ENCODE measurements at regions not wholly inside any gene's neighbourhood (a gene's known extent, or its start where the extent isn't known, plus 50 kb on each side); places are given as distances from the start of the nearest gene placed in this dataset.

- H3K36me3 ChIP-seq = no peaks in the 10 kb centered on the region
- H3K27me3 ChIP-seq = no peaks in the 10 kb centered on the region
- no peaks in the 10 kb centered on the region for H3K9me3 ChIP-seq
- TF ChIP-seq, protein P1, sequence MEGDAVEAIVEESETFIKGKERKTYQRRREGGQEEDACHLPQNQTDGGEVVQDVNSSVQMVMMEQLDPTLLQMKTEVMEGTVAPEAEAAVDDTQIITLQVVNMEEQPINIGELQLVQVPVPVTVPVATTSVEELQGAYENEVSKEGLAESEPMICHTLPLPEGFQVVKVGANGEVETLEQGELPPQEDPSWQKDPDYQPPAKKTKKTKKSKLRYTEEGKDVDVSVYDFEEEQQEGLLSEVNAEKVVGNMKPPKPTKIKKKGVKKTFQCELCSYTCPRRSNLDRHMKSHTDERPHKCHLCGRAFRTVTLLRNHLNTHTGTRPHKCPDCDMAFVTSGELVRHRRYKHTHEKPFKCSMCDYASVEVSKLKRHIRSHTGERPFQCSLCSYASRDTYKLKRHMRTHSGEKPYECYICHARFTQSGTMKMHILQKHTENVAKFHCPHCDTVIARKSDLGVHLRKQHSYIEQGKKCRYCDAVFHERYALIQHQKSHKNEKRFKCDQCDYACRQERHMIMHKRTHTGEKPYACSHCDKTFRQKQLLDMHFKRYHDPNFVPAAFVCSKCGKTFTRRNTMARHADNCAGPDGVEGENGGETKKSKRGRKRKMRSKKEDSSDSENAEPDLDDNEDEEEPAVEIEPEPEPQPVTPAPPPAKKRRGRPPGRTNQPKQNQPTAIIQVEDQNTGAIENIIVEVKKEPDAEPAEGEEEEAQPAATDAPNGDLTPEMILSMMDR (IDR thresholded peaks at IDR 0.05; ENCODE audit: low read depth, low read length) = peak; percentile 29; the same call in 1 of the 2 replicates
- H3K4me1 ChIP-seq = no peaks in the 10 kb centered on the region
- no peak overlapping the region for H3K4me3 ChIP-seq (ENCODE audit: low read depth, low read length)
- DNase-seq = no peak
These were observed 128.5 kb upstream of the TSPAN5 start for GRCh38 chr4:98786866-98787265.

DNA sequence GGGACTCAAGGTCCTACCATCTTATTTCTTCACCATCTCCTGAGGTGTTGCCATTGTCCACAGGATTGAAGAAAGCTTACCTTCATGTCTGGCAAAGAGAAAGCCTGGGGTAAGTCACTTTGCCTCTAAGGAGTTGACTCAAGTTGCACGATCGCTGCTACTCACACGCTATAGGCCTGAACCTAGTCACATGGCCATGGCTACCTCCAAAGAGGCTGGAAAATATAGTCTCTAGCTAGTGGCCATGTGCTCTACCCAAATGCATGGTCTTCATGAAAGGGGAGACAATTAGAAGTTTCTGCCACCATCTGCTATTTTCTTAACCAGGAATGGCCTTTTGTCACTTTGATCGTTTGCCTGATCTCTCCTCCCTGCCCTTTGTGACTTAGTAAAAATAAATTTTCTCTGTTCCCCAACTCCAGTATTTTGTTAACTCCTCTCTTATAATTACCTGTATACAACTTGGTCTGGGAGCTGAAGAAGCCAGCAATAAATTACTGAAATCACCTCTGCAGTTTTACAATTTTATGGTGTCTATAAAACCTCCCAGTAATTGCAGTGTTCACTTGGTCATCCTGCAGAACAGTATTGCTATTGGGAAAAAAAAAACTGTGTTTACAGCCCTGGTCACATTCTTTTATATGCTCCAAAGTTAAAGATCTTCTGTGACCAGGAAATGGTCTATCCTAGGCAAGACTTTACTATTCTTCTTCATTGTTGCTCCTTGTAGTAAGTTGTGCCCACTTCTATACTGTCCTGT, 126.7 kb upstream of the TSPAN5 start:
- H3K9me3 ChIP-seq = no peaks in the 10 kb centered on the region
- H3K27me3 ChIP-seq = no peaks in the 10 kb centered on the region
- TF ChIP-seq, protein P1 (IDR thresholded peaks at IDR 0.05; ENCODE audit: low read depth, low read length) = no peak
- no peak overlapping the region for H3K4me3 ChIP-seq (ENCODE audit: low read depth, low read length)
- no peaks in the 10 kb centered on the region for H3K36me3 ChIP-seq
- no peak for DNase-seq
- no peaks in the 10 kb centered on the region for H3K4me1 ChIP-seq

GRCh38 chr4:98781641-98782357, 123.4 kb upstream of the TSPAN5 start:
- no peak for DNase-seq

GRCh38 chr4:98780926-98781325, 122.5 kb upstream of the TSPAN5 start:
- Histone ChIP-seq H3K4me3 (ENCODE audit: low read depth, low read length) (no peak overlapping the region), H3K36me3 (no peaks in the 10 kb centered on the region), H3K27me3 (no peaks in the 10 kb centered on the region), H3K4me1 (no peaks in the 10 kb centered on the region; the same call in 1 of the 2 replicates), H3K9me3 (no peaks in the 10 kb centered on the region)
- TF ChIP-seq, protein P1 (IDR thresholded peaks at IDR 0.05; ENCODE audit: low read depth, low read length) = no peak
- no peak for DNase-seq

More at GRCh38 chr4:98781641-98782357, 123.4 kb upstream of the TSPAN5 start:
- no peaks in the 10 kb centered on the region for H3K36me3 ChIP-seq
- no peaks in the 10 kb centered on the region for H3K4me1 ChIP-seq
- no peak overlapping the region for H3K4me3 ChIP-seq (ENCODE audit: low read depth, low read length)
- TF ChIP-seq, protein P1 (IDR thresholded peaks at IDR 0.05; ENCODE audit: low read depth, low read length) = no peak
- H3K9me3 ChIP-seq = no peaks in the 10 kb centered on the region
- H3K27me3 ChIP-seq = no peaks in the 10 kb centered on the region

DNA sequence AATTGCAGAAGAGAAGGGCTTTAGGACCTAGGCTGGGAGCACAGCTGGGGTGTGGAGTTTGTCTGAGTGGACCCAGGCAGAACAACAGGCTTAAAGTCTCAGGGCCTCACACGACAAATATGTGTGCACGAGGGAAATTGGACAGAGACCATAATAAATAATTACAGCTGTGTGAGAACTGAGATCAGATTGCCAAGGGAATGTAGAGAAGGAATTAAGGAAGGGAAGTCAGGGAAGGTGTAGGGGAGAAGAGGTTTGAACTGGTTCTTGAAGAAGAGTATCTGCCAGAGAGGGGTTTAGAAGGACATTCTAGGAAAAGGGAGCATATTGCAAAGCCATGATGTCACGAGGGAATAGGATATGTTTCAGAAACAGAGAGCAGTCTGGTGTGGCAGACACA, 120.7 kb upstream of the TSPAN5 start:
- Histone ChIP-seq H3K9me3 (no peaks in the 10 kb centered on the region), H3K27me3 (no peaks in the 10 kb centered on the region), H3K36me3 (no peaks in the 10 kb centered on the region), H3K4me3 (ENCODE audit: low read depth, low read length) (no peak overlapping the region), H3K4me1 (no peaks in the 10 kb centered on the region; the same call in 1 of the 2 replicates)
- TF ChIP-seq, protein P1 (IDR thresholded peaks at IDR 0.05; ENCODE audit: low read depth, low read length) = no peak
- no peak for DNase-seq

- H3K36me3 ChIP-seq = no peaks in the 10 kb centered on the region
- TF ChIP-seq, protein P1 (IDR thresholded peaks at IDR 0.05; ENCODE audit: low read depth, low read length) = no peak
- H3K4me1 ChIP-seq = no peaks in the 10 kb centered on the region; the same call in 1 of the 2 replicates
- no peaks in the 10 kb centered on the region for H3K27me3 ChIP-seq
- H3K4me3 ChIP-seq (ENCODE audit: low read depth, low read length) = no peak overlapping the region
- no peaks in the 10 kb centered on the region for H3K9me3 ChIP-seq
- DNase-seq = no peak
These were observed 119.8 kb upstream of the TSPAN5 start for GRCh38 chr4:98778206-98778605.

Measured in BE2C (cell line).